K562 (cell line): ENCODE measurements at regions not wholly inside any gene's neighbourhood (a gene's known extent, or its start where the extent isn't known, plus 50 kb on each side); places are given as distances from the start of the nearest gene placed in this dataset.

Experiments
- ATAC-seq: fragments of 200-7000 bp; cut with Tn5 transposase; 3 replicates; pipeline ENCODE4 v1.9.1; 2020; ENCODE audit warnings: moderate library complexity
- BruUV-seq: library from RNA; stranded (reverse); fragments of 400-500 nt; replicated peaks from 2 replicates; lab custom pipeline; 2021; lab: Mats Ljungman, UMichigan
- CTCF ChIA-PET: fragments of 300-600 bp; formaldehyde crosslinking; extraction: SDS; loops from one replicate; lab custom pipeline; 2021; ENCODE audit warnings: low intra/inter-chr PET ratio; lab: Yijun Ruan, JAX
- POLR2A ChIA-PET: fragments of 300-600, 350-650 bp; sonication (Branson Sonifier 250); formaldehyde crosslinking; extraction: SDS; loops from one replicate; lab custom pipeline; 2021; ENCODE audit warnings: antibody characterized with exemption, inconsistent platforms; lab: Yijun Ruan, JAX
- DNase-seq, 4 experiments: peaks; one replicate each; pipeline versions ENCODE4 v3.0.0 to v3.0.0-alpha.2; 2011 to 2018; ENCODE audit warnings: low spot score in 3 of 4, mixed read lengths in 3 of 4; ENCODE audit errors: extremely low read depth in 1 of 4
- FAIRE-seq: peaks from 2 replicates; lab custom pipeline; 2011; peaks lifted over from hg19 to GRCh38; lab: Jason Lieb, UNC
- H2AFZ ChIP-seq: 2 replicates; pipeline ENCODE4 v1.6.0; 2011; ENCODE audit warnings: low read depth, low read length, control low read depth, inconsistent platforms
- H3K27ac ChIP-seq: fragments of 200-600 bp; 3 replicates; pipeline ENCODE4 v1.8.0; 2011; ENCODE audit warnings: low read depth, mild to moderate bottlenecking, control low read depth, inconsistent platforms, low read length, moderate library complexity, mixed read lengths; ENCODE audit errors: extremely low read depth
- H3K27me3 ChIP-seq, 2 experiments: fragments of 300-600 bp in 1 of 2; 2 replicates in 1 of 2; 3 replicates in 1 of 2; pipeline versions ENCODE4 v1.6.0 to v1.8.0; 2011; ENCODE audit warnings: inconsistent platforms in 2 of 2, low read length in 2 of 2, mild to moderate bottlenecking in 1 of 2, mixed read lengths in 1 of 2, moderate library complexity in 1 of 2; ENCODE audit not compliant: control insufficient read depth in 2 of 2, insufficient read depth in 2 of 2
- H3K36me3 ChIP-seq: fragments of 300-600 bp; 3 replicates; pipeline ENCODE4 v1.8.0; 2011; ENCODE audit warnings: mild to moderate bottlenecking, low read length, inconsistent platforms; ENCODE audit not compliant: control insufficient read depth, insufficient read depth
- H3K4me1 ChIP-seq, 2 experiments: fragments of 200-600 bp in 1 of 2; replicated peaks in 1 of 2; 2 replicates in 1 of 2; 3 replicates in 1 of 2; pipeline versions ENCODE4 v1.5.1 to v1.8.0; 2011; ENCODE audit warnings: inconsistent platforms in 2 of 2, low read length in 2 of 2, mild to moderate bottlenecking in 1 of 2, mixed read lengths in 1 of 2, moderate library complexity in 1 of 2; ENCODE audit not compliant: control insufficient read depth in 2 of 2, insufficient read depth in 2 of 2
- H3K4me2 ChIP-seq: 2 replicates; pipeline ENCODE4 v1.6.1; 2011; ENCODE audit warnings: low read length, control low read depth, inconsistent platforms, mixed read lengths; ENCODE audit not compliant: insufficient read depth
- H3K4me3 ChIP-seq: fragments of 200-600 bp; sonication (generic), shearing (Covaris generic); 2 replicates; pipeline ENCODE4 v1.5.1; 2016; ENCODE audit warnings: control low read depth, inconsistent platforms
- H3K79me2 ChIP-seq: fragments of 200-600 bp; 3 replicates; pipeline ENCODE4 v1.8.0; 2011; ENCODE audit warnings: low read length, inconsistent platforms; ENCODE audit not compliant: control insufficient read depth, insufficient read depth
- H3K9ac ChIP-seq, 2 experiments: 2 replicates each; pipeline versions ENCODE4 v1.6.0 to v1.6.1; 2011; ENCODE audit warnings: low read depth in 2 of 2, low read length in 2 of 2, control low read depth in 1 of 2, inconsistent platforms in 1 of 2, mild to moderate bottlenecking in 1 of 2, mixed read lengths in 1 of 2; ENCODE audit not compliant: insufficient read depth in 1 of 2
- H3K9me1 ChIP-seq: one replicate; pipeline ENCODE4 v1.6.0; 2011; ENCODE audit warnings: inconsistent platforms, mild to moderate bottlenecking, low read length, moderate library complexity; ENCODE audit not compliant: control insufficient read depth, insufficient read depth
- H3K9me3 ChIP-seq: replicated peaks from 2 replicates; pipeline ENCODE4 v1.5.1; 2011; ENCODE audit warnings: low read depth, low read length, inconsistent platforms; ENCODE audit not compliant: control insufficient read depth, insufficient read depth
- H4K20me1 ChIP-seq: replicated peaks from 2 replicates; pipeline ENCODE4 v1.6.1; 2011; ENCODE audit warnings: low read length, inconsistent platforms, mixed read lengths; ENCODE audit not compliant: control insufficient read depth, insufficient read depth
- NR0B1 ChIP-seq: fragments of 450-650 bp; IDR thresholded peaks from one replicate; pipeline ENCODE4 v1.6.1; 2018; ENCODE audit warnings: mild to moderate bottlenecking, moderate library complexity; ENCODE audit not compliant: partially characterized antibody
- PHF20 ChIP-seq: fragments of 450-650 bp; IDR thresholded peaks from 2 replicates; pipeline ENCODE4 v1.6.1; 2018; ENCODE audit not compliant: partially characterized antibody
- WGBS: fragments of 100-300 bp; shearing (Covaris generic); methylation state at CpG from one replicate; pipeline ENCODE4 v1.1.6; 2016; ENCODE audit warnings: low coverage, mixed read lengths; ENCODE audit not compliant: insufficient coverage; ENCODE audit errors: missing lambda C conversion rate; 5-methylcytosine and 5-hydroxymethylcytosine counted together
- in situ Hi-C: fragments of 300-500 bp; cut with MboI; formaldehyde crosslinking; loops from 4 replicates; pipeline ENCODE4 v1.15.0; 2018; ENCODE audit warnings: inconsistent platforms, mixed read lengths
- intact Hi-C: fragments of 100-400 bp; cut with micrococcal nuclease; formaldehyde crosslinking; loops from 2 replicates; pipeline ENCODE4 v1.14.2; 2022
- TF ChIP-seq, protein P1 (sequence below): fragments of 250-450 bp; sonication (Bioruptor Pico); IDR thresholded peaks from 2 replicates; pipeline ENCODE4 v1.8.0; 2022; ENCODE audit warnings: inconsistent platforms

GRCh38 chr7:51930834-51931233 is 614.2 kb upstream of the COBL start:
- FAIRE-seq (no peak), DNase-seq (no peak), ATAC-seq (no peak)
- Histone ChIP-seq H3K79me2 (no peaks in the 10 kb centered on the region), H3K9me1 (no peaks in the 10 kb centered on the region), H3K27me3 (no peaks in the 10 kb centered on the region), H2AFZ (no peak overlapping the region), H3K27ac (no peak overlapping the region), H3K4me2 (no peak overlapping the region), H3K4me1 (no peaks in the 10 kb centered on the region), H3K9me3 (no peaks in the 10 kb centered on the region), H4K20me1 (no peaks in the 10 kb centered on the region), H3K36me3 (no peaks in the 10 kb centered on the region), H3K9ac (no peak overlapping the region), H3K4me3 (no peak overlapping the region)
- POLR2A ChIA-PET = no interaction called here
- WGBS = 3% methylated on average over 2 of the region's 2 CpGs
- BruUV-seq = no TSS peak
- intact Hi-C loops (no loop called here), in situ Hi-C loops (no loop called here)
- CTCF ChIA-PET = no interaction called here
- no peak for TF ChIP-seq NR0B1
- TF ChIP-seq, protein P1, sequence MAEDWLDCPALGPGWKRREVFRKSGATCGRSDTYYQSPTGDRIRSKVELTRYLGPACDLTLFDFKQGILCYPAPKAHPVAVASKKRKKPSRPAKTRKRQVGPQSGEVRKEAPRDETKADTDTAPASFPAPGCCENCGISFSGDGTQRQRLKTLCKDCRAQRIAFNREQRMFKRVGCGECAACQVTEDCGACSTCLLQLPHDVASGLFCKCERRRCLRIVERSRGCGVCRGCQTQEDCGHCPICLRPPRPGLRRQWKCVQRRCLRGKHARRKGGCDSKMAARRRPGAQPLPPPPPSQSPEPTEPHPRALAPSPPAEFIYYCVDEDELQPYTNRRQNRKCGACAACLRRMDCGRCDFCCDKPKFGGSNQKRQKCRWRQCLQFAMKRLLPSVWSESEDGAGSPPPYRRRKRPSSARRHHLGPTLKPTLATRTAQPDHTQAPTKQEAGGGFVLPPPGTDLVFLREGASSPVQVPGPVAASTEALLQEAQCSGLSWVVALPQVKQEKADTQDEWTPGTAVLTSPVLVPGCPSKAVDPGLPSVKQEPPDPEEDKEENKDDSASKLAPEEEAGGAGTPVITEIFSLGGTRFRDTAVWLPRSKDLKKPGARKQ (CRISPR knock-in tag) = no peak
- no peak for TF ChIP-seq PHF20
